SJCRH30 (cell line): ENCODE measurements at regions not wholly inside any gene's neighbourhood (a gene's known extent, or its start where the extent isn't known, plus 50 kb on each side); places are given as distances from the start of the nearest gene placed in this dataset.
"Not testable (repeated sequence)": the region's sequence is repeated elsewhere in the genome, so short reads cannot be mapped to it uniquely, and the experiment has no call there.

Experiments used
- DNase-seq, 2 experiments: peaks; one replicate each; pipeline ENCODE4 v3.0.0-alpha.2; 2015 to 2020
- H3K27ac ChIP-seq: fragments of 250-450 bp; sonication (Bioruptor Pico); 2 replicates; pipeline ENCODE4 v1.5.1; 2020; ENCODE audit warnings: mild to moderate bottlenecking, moderate library complexity
- H3K27me3 ChIP-seq: fragments of 250-450 bp; sonication (Bioruptor Pico); 2 replicates; pipeline ENCODE4 v1.5.1; 2020; ENCODE audit warnings: mild to moderate bottlenecking, moderate library complexity
- H3K36me3 ChIP-seq: fragments of 250-450 bp; sonication (Bioruptor Pico); 2 replicates; pipeline ENCODE4 v1.5.1; 2020; ENCODE audit warnings: mild to moderate bottlenecking, moderate library complexity
- H3K4me1 ChIP-seq: fragments of 250-450 bp; sonication (Bioruptor Pico); 2 replicates; pipeline ENCODE4 v1.5.1; 2020; ENCODE audit warnings: mild to moderate bottlenecking, moderate library complexity
- H3K4me3 ChIP-seq: fragments of 250-450 bp; sonication (Bioruptor Pico); 2 replicates; pipeline ENCODE4 v1.5.1; 2020; ENCODE audit warnings: mild to moderate bottlenecking, moderate library complexity
- H3K9me3 ChIP-seq: fragments of 250-450 bp; sonication (Bioruptor Pico); replicated peaks from 2 replicates; pipeline ENCODE4 v1.5.1; 2020; ENCODE audit warnings: mild to moderate bottlenecking, moderate library complexity

GRCh38 chr5:148880197-148880596 lies 53.8 kb downstream of the ADRB2 start:
- Histone ChIP-seq H3K9me3 (no peaks in the 10 kb centered on the region), H3K4me3 (no peak overlapping the region), H3K4me1 (no peaks in the 10 kb centered on the region), H3K27me3 (peaks cover 4% of the 10 kb centered on the region), H3K36me3 (no peaks in the 10 kb centered on the region), H3K27ac (no peak overlapping the region)
- DNase-seq, result no peak

GRCh38 chr5:148880696-148881095 lies 54.3 kb downstream of the ADRB2 start:
- DNase-seq, result no peak
- H3K4me3 ChIP-seq, result no peak overlapping the region
- H3K27ac ChIP-seq, result no peak overlapping the region
- no peaks in the 10 kb centered on the region for H3K4me1 ChIP-seq
- peaks cover 4% of the 10 kb centered on the region for H3K27me3 ChIP-seq
- no peaks in the 10 kb centered on the region for H3K9me3 ChIP-seq
- no peaks in the 10 kb centered on the region for H3K36me3 ChIP-seq

DNA sequence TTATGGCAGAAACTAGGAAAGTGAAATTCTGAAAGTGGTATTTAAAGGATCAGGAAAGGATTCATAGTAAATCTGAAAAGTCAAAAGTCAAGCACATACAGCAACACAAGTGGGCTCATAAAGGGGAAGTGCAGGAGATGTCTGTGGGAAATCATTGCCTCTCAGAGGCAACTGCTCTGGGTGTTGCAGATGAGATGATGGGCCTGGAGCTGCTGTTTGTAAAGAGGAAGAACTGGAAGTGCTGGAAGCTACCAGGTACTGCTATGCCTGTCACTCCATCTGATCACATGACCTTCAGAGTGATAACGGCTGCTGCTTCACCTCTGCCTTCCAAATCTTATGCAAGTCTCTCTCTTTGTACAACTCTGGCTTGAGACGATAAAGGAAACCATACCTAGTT lies 55.9 kb downstream of the ADRB2 start:
- no peaks in the 10 kb centered on the region for H3K27me3 ChIP-seq
- no peak for DNase-seq
- H3K4me3 ChIP-seq, result no peak overlapping the region
- no peaks in the 10 kb centered on the region for H3K36me3 ChIP-seq
- H3K4me1 ChIP-seq, result no peaks in the 10 kb centered on the region
- H3K27ac ChIP-seq, result no peak overlapping the region
- H3K9me3 ChIP-seq, result no peaks in the 10 kb centered on the region

- no peak overlapping the region for H3K27ac ChIP-seq
- H3K9me3 ChIP-seq, result 0 out of 2 replicates have a peak, but pooled peaks cover 4% of the 10 kb centered on the region
- DNase-seq, result no peak
- H3K4me1 ChIP-seq, result no peaks in the 10 kb centered on the region
- H3K27me3 ChIP-seq, result no peaks in the 10 kb centered on the region
- H3K36me3 ChIP-seq, result no peaks in the 10 kb centered on the region
- H3K4me3 ChIP-seq, result no peak overlapping the region
Measured at GRCh38 chr5:148884339-148885020, 58.1 kb downstream of the ADRB2 start.

GRCh38 chr5:148887123-148887881 lies 60.9 kb downstream of the ADRB2 start:
- H3K27me3 ChIP-seq, result no peaks in the 10 kb centered on the region
- 0 out of 2 replicates have a peak, but pooled peaks cover 4% of the 10 kb centered on the region for H3K9me3 ChIP-seq
- no peak for DNase-seq
- no peaks in the 10 kb centered on the region for H3K4me1 ChIP-seq
- H3K36me3 ChIP-seq, result no peaks in the 10 kb centered on the region
- H3K27ac ChIP-seq, result no peak overlapping the region
- no peak overlapping the region for H3K4me3 ChIP-seq

DNA sequence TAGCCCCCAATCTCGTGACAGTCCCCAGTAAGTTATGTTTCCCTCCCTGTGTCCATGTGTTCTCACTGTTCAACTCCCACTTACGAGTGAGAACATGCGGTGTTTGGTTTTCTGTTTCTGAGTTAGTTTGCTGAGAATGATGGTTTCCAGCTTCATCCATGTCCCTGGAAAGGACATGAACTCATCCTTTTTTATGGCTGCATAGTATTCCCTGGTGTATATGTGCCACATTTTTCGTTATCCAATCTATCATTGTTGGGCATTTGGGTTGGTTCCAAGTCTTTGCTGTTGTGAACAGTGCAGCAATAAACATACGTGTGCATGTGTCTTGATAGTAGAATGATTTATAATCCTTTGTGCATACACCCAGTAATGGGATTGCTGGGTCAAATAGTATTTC lies 63.5 kb downstream of the ADRB2 start:
- H3K36me3 ChIP-seq, H3K27me3 ChIP-seq, H3K4me3 ChIP-seq, DNase-seq, H3K27ac ChIP-seq, H3K4me1 ChIP-seq, H3K9me3 ChIP-seq: not testable (repeated sequence)

DNA sequence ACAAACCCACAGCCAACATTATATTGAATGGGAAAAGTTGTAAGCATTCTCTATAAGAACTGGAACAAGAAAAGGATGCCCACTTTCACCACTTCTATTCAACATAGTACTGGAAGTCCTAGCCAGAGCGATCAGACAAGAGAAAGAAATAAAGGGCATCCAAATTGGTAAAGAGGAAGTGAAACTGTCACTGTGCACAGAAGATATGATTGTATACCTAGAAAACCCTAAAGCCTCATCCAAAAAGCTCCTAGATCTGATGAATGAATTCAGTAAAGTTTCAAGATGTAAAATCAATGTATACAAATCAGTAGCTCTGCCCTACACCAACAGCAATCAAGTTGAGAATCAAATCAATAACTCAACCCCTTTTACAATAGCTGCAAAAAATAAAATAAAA lies 69.0 kb downstream of the ADRB2 start:
- not testable (repeated sequence) for H3K4me3 ChIP-seq, H3K36me3 ChIP-seq, H3K27me3 ChIP-seq, H3K27ac ChIP-seq, DNase-seq, H3K9me3 ChIP-seq, H3K4me1 ChIP-seq

DNA sequence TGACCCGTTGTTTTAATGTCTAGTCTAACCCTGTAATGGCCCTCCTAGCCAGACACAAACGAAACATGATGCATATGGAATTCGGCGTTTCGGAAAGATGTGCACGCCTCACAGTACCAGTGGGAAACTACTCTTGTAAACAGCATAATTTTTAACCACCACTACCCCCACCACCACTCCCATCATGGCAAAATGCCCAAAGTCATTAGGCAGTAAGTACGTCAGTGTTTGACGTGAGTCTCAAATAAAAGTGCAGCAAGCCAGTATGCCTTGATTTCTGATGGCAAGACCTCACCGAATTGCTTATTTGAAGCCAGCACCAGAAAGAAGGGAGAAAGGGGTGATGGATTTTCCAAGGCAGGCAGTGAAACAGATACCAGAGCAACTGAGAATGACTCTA lies 71.4 kb downstream of the ADRB2 start:
- no peak overlapping the region for H3K4me3 ChIP-seq
- H3K4me1 ChIP-seq, result peaks cover 4% of the 10 kb centered on the region; the same call in 1 of the 2 replicates
- no peaks in the 10 kb centered on the region; the same call in 1 of the 2 replicates for H3K27me3 ChIP-seq
- no peaks in the 10 kb centered on the region for H3K9me3 ChIP-seq
- no peaks in the 10 kb centered on the region for H3K36me3 ChIP-seq
- DNase-seq, result no peak
- no peak overlapping the region for H3K27ac ChIP-seq

DNA sequence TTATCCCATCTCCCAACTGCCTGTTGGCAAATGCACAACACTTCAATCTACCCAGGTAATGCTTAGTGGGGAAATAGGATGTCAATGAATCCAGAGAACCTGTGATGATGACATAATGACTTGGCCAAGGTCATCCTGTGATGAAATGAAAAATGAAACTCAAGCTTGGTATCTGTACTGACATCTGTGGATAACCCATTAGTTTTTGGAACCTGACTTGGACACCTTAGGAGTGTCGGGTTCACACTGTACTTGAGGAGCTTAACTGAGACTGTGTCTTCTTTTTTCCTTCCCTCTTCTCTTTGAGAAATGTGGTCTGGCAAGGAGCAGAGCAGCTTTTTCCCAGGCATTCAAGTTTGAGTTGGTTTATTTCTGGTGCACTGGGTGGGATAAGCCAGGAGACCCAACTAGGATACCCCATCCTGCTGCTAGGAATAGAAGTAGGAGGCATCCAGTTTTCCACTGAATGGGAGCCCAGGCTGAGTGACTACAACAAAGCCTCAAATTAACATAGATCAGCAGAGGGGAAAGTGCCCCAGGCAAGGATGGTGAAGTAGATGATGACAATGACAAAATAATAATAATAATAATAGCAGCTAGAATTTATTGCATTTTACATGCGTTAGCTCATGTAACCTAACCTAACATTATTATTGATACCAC lies 72.1 kb downstream of the ADRB2 start:
- H3K4me1 ChIP-seq, result peaks cover 4% of the 10 kb centered on the region; the same call in 1 of the 2 replicates
- no peaks in the 10 kb centered on the region for H3K9me3 ChIP-seq
- H3K27me3 ChIP-seq, result no peaks in the 10 kb centered on the region; the same call in 1 of the 2 replicates
- no peak overlapping the region for H3K27ac ChIP-seq
- no peak for DNase-seq
- no peak overlapping the region for H3K4me3 ChIP-seq
- no peaks in the 10 kb centered on the region for H3K36me3 ChIP-seq

GRCh38 chr5:148899993-148900392 lies 73.6 kb downstream of the ADRB2 start:
- H3K4me3 ChIP-seq, result no peak overlapping the region
- H3K27me3 ChIP-seq, result no peaks in the 10 kb centered on the region; the same call in 1 of the 2 replicates
- no peak overlapping the region for H3K27ac ChIP-seq
- no peaks in the 10 kb centered on the region for H3K9me3 ChIP-seq
- H3K4me1 ChIP-seq, result peaks cover 4% of the 10 kb centered on the region; the same call in 1 of the 2 replicates
- H3K36me3 ChIP-seq, result no peaks in the 10 kb centered on the region
- no peak for DNase-seq

GRCh38 chr5:148902478-148902877 lies 76.1 kb downstream of the ADRB2 start:
- no peaks in the 10 kb centered on the region; the same call in 1 of the 2 replicates for H3K27me3 ChIP-seq
- H3K36me3 ChIP-seq, result no peaks in the 10 kb centered on the region
- DNase-seq, result no peak
- H3K9me3 ChIP-seq, result no peaks in the 10 kb centered on the region
- H3K4me3 ChIP-seq, result no peak overlapping the region
- no peak overlapping the region for H3K27ac ChIP-seq
- peaks cover 4% of the 10 kb centered on the region; the same call in 1 of the 2 replicates for H3K4me1 ChIP-seq

- H3K4me1 ChIP-seq, result peaks cover 6% of the 10 kb centered on the region
- H3K36me3 ChIP-seq, result no peaks in the 10 kb centered on the region
- H3K4me3 ChIP-seq, result no peak overlapping the region
- H3K27ac ChIP-seq, result no peak overlapping the region
- H3K27me3 ChIP-seq, result no peaks in the 10 kb centered on the region; the same call in 1 of the 2 replicates
- H3K9me3 ChIP-seq, result no peaks in the 10 kb centered on the region
- DNase-seq, result no peak
Measured at GRCh38 chr5:148903587-148903986, 77.2 kb downstream of the ADRB2 start.

- Histone ChIP-seq H3K36me3 (no peaks in the 10 kb centered on the region), H3K4me1 (peaks cover 14% of the 10 kb centered on the region), H3K9me3 (no peaks in the 10 kb centered on the region), H3K27ac (no peak overlapping the region), H3K27me3 (no peaks in the 10 kb centered on the region; the same call in 1 of the 2 replicates), H3K4me3 (no peak overlapping the region)
- no peak for DNase-seq
Measured at GRCh38 chr5:148904440-148904839, 78.0 kb downstream of the ADRB2 start.

DNA sequence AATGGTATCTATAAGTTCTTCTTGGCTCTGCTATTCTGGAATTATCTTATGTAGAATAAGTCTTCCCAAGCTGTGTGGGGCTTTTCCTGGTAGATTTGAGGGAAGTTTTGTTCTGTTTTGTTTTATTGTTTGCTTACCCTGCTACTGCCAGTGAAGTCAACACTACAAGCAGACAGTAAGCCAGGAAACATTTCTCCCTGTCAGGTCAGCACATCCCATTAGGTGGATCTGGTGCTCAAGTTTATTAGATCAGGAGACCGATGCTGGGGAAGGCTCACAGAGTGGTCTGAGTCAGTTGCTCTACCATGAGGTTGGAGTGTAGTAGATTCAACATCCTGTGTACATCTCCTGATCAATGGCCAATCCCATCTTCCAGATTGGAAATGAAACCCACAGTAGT lies 79.1 kb downstream of the ADRB2 start:
- Histone ChIP-seq H3K27ac (no peak overlapping the region), H3K36me3 (no peaks in the 10 kb centered on the region), H3K4me1 (peaks cover 20% of the 10 kb centered on the region), H3K4me3 (no peak overlapping the region), H3K27me3 (no peaks in the 10 kb centered on the region), H3K9me3 (no peaks in the 10 kb centered on the region)
- no peak for DNase-seq

DNA sequence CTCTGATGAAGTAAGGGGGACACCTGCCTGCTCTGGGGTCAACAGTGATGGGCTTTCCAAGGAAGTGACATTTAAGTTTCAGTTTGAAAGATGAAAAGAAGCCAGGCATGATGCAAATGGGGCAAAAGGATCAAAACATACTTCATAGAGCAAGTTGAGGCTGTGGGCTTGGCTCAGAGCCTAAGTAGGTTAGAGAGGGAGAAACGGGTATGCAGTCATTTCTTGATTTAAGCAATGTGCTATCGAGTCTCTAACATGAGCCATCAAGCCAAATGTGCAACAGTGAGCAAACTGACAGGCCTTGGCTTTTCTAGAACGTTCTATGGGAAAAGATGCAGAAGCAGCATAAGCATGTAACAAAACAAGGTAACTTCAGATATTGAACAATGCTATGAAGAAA lies 80.6 kb downstream of the ADRB2 start:
- H3K4me1 ChIP-seq, result peaks cover 28% of the 10 kb centered on the region
- no peak for DNase-seq
- no peaks in the 10 kb centered on the region for H3K27me3 ChIP-seq
- no peaks in the 10 kb centered on the region for H3K36me3 ChIP-seq
- no peak overlapping the region for H3K27ac ChIP-seq
- no peaks in the 10 kb centered on the region for H3K9me3 ChIP-seq
- H3K4me3 ChIP-seq, result no peak overlapping the region
